Caco-2 (cell line): ENCODE measurements at regions not wholly inside any gene's neighbourhood (a gene's known extent, or its start where the extent isn't known, plus 50 kb on each side); places are given as distances from the start of the nearest gene placed in this dataset.

Source experiments
- BruUV-seq: library from RNA; stranded (reverse); fragments of 400-500 nt; replicated peaks from 2 replicates; lab custom pipeline; 2021; lab: Mats Ljungman, UMichigan
- CTCF ChIA-PET: fragments of 300-600 bp; sonication (Branson Sonifier 250); formaldehyde crosslinking; loops from one replicate; lab custom pipeline; 2022; ENCODE audit warnings: antibody characterized with exemption; lab: Charles Lee
- POLR2A ChIA-PET: fragments of 300-600 bp; sonication (Branson Sonifier 250); formaldehyde crosslinking; loops from one replicate; lab custom pipeline; 2022; ENCODE audit warnings: antibody characterized with exemption; lab: Charles Lee
- DNase-seq, 2 experiments: peaks; one replicate each; pipeline versions ENCODE4 v3.0.0 to v3.0.0-alpha.2; 2020 to 2022
- H3K27me3 ChIP-seq: replicated peaks from 2 replicates; pipeline ENCODE4 v1.6.0; 2011; ENCODE audit warnings: low read length; ENCODE audit not compliant: control insufficient read depth, insufficient read depth
- H3K36me3 ChIP-seq: 2 replicates; pipeline ENCODE4 v1.5.1; 2011; ENCODE audit warnings: low read length; ENCODE audit not compliant: control insufficient read depth, insufficient read depth
- H3K4me1 ChIP-seq: fragments of 250-450 bp; sonication (Bioruptor Pico); 2 replicates; pipeline ENCODE4 v1.5.1; 2020; ENCODE audit warnings: mild to moderate bottlenecking
- H3K4me3 ChIP-seq: 2 replicates; pipeline ENCODE4 v1.5.1; 2011; ENCODE audit warnings: low read depth, mild to moderate bottlenecking, control low read depth, low read length
- H3K9me3 ChIP-seq: fragments of 250-450 bp; sonication (Bioruptor Pico); 2 replicates; pipeline ENCODE4 v1.5.1; 2020; ENCODE audit warnings: mild to moderate bottlenecking, moderate library complexity
- H3K27ac Mint-ChIP-seq: one replicate; pipeline ENCODE4 v1.8.0; 2022; ENCODE audit warnings: mixed read lengths; ENCODE audit not compliant: unreplicated experiment
- H3K27me3 Mint-ChIP-seq: one replicate; pipeline ENCODE4 v1.8.0; 2022; ENCODE audit warnings: mixed read lengths; ENCODE audit not compliant: insufficient read depth, unreplicated experiment
- H3K36me3 Mint-ChIP-seq: one replicate; pipeline ENCODE4 v1.8.0; 2022; ENCODE audit warnings: mild to moderate bottlenecking, mixed read lengths; ENCODE audit not compliant: insufficient read depth, unreplicated experiment
- H3K4me1 Mint-ChIP-seq: one replicate; pipeline ENCODE4 v1.8.0; 2022; ENCODE audit warnings: low read depth, mixed read lengths; ENCODE audit not compliant: unreplicated experiment
- H3K4me3 Mint-ChIP-seq: one replicate; pipeline ENCODE4 v1.8.0; 2022; ENCODE audit warnings: mild to moderate bottlenecking, moderate library complexity, mixed read lengths; ENCODE audit not compliant: unreplicated experiment
- H3K9me3 Mint-ChIP-seq: one replicate; pipeline ENCODE4 v1.8.0; 2022; ENCODE audit warnings: mixed read lengths; ENCODE audit not compliant: unreplicated experiment
- intact Hi-C: fragments of 100-400 bp; cut with micrococcal nuclease; formaldehyde crosslinking; loops from one replicate; pipeline ENCODE4 v1.10.0; 2022; ENCODE audit not compliant: unreplicated experiment
- TF ChIP-seq, protein P1 (sequence below), 2 experiments: fragments of 200-600 bp in 1 of 2; IDR thresholded peaks; 1 replicate in 1 of 2; 2 replicates in 1 of 2; pipeline versions ENCODE4 v1.5.1 to v1.8.0; 2011 to 2022; ENCODE audit warnings: antibody characterized with exemption in 1 of 2, control low read depth in 1 of 2, inconsistent platforms in 1 of 2, low read depth in 1 of 2, low read length in 1 of 2, mild to moderate bottlenecking in 1 of 2, moderate library complexity in 1 of 2; ENCODE audit not compliant: insufficient read depth in 1 of 2, severe bottlenecking in 1 of 2, unreplicated experiment in 1 of 2

DNA sequence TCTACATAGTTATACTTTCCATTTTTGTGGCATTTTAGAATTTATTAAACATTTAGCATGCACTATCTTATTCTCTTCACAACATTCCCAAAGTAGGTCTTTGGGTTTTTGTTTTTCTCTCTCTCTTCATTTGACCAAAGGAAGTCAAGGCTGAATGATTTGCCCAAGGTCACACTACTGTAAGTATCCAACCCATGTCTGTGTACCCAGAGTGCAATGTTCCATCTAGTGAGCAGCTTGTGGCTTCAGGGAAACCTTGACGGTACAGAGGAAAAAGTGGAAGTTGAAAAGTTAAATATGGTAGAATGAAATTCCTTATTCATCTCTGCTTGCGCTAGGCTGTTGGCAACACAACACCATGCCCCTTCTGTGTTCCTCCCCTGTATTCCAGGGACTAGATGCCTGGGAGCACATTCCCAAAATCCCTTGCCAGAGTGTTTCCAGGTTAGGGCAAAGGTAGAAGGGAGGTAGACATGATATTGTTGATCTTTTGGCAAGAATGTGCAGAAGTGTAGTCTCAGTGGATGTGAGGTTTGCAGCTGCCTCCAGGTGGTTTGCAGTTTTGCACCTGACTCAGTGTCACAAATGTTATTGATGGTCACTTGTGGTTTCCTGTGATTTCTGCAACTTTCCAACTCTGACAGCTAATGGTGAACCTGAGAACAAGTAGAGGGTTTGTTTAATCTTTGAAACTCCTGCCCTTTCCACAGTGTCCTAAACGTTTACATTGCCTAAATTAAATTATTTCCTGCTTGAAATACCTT is 196.7 kb downstream of the RMST start:
- H3K27me3 ChIP-seq = no peaks in the 10 kb centered on the region
- no peak overlapping the region for H3K4me3 ChIP-seq
- Mint-ChIP-seq H3K4me1 (no peaks in the 10 kb centered on the region), H3K36me3 (no peaks in the 10 kb centered on the region), H3K27me3 (no peaks in the 10 kb centered on the region), H3K9me3 (peaks cover 13% of the 10 kb centered on the region), H3K4me3 (no peak overlapping the region), H3K27ac (no peak overlapping the region)
- CTCF ChIA-PET = no interaction called here
- H3K36me3 ChIP-seq = no peaks in the 10 kb centered on the region
- intact Hi-C loops = no loop called here
- no peaks in the 10 kb centered on the region for H3K4me1 ChIP-seq
- H3K9me3 ChIP-seq = peaks cover 9% of the 10 kb centered on the region; the same call in 1 of the 2 replicates
- BruUV-seq = no TSS peak
- no peak for DNase-seq
- POLR2A ChIA-PET = no interaction called here
- TF ChIP-seq, protein P1, sequence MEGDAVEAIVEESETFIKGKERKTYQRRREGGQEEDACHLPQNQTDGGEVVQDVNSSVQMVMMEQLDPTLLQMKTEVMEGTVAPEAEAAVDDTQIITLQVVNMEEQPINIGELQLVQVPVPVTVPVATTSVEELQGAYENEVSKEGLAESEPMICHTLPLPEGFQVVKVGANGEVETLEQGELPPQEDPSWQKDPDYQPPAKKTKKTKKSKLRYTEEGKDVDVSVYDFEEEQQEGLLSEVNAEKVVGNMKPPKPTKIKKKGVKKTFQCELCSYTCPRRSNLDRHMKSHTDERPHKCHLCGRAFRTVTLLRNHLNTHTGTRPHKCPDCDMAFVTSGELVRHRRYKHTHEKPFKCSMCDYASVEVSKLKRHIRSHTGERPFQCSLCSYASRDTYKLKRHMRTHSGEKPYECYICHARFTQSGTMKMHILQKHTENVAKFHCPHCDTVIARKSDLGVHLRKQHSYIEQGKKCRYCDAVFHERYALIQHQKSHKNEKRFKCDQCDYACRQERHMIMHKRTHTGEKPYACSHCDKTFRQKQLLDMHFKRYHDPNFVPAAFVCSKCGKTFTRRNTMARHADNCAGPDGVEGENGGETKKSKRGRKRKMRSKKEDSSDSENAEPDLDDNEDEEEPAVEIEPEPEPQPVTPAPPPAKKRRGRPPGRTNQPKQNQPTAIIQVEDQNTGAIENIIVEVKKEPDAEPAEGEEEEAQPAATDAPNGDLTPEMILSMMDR (IDR thresholded peaks at IDR 0.05; ENCODE audit: insufficient read depth in 1 of 2, low read depth in 1 of 2, low read length in 1 of 2, severe bottlenecking in 1 of 2, unreplicated experiment in 1 of 2) = no peak

GRCh38 chr12:97666263-97666662 is 203.7 kb downstream of the RMST start:
- TF ChIP-seq, protein P1 (IDR thresholded peaks at IDR 0.05; ENCODE audit: insufficient read depth in 1 of 2, low read depth in 1 of 2, low read length in 1 of 2, severe bottlenecking in 1 of 2, unreplicated experiment in 1 of 2) = no peak
- H3K4me1 ChIP-seq = no peaks in the 10 kb centered on the region
- Mint-ChIP-seq H3K36me3 (no peaks in the 10 kb centered on the region), H3K27ac (no peak overlapping the region), H3K4me1 (no peaks in the 10 kb centered on the region), H3K4me3 (no peak overlapping the region), H3K9me3 (peaks cover 13% of the 10 kb centered on the region), H3K27me3 (no peaks in the 10 kb centered on the region)
- ChIA-PET POLR2A (no interaction called here), CTCF (no interaction called here)
- H3K4me3 ChIP-seq = no peak overlapping the region
- intact Hi-C loops = no loop called here
- 0 out of 2 replicates have a peak, but pooled peaks cover 1% of the 10 kb centered on the region for H3K9me3 ChIP-seq
- H3K36me3 ChIP-seq = no peaks in the 10 kb centered on the region
- H3K27me3 ChIP-seq = no peaks in the 10 kb centered on the region
- BruUV-seq = no TSS peak
- no peak for DNase-seq

- Mint-ChIP-seq H3K36me3 (no peaks in the 10 kb centered on the region), H3K4me3 (no peak overlapping the region), H3K27me3 (no peaks in the 10 kb centered on the region), H3K4me1 (no peaks in the 10 kb centered on the region), H3K27ac (no peak overlapping the region), H3K9me3 (peaks cover 26% of the 10 kb centered on the region)
- intact Hi-C loops = no loop called here
- no peaks in the 10 kb centered on the region for H3K4me1 ChIP-seq
- POLR2A ChIA-PET = no interaction called here
- H3K9me3 ChIP-seq = no peaks in the 10 kb centered on the region
- DNase-seq = no peak
- no peaks in the 10 kb centered on the region for H3K36me3 ChIP-seq
- CTCF ChIA-PET = no interaction called here
- no TSS peak for BruUV-seq
- H3K4me3 ChIP-seq = no peak overlapping the region
- TF ChIP-seq, protein P1 (IDR thresholded peaks at IDR 0.05; ENCODE audit: insufficient read depth in 1 of 2, low read depth in 1 of 2, low read length in 1 of 2, severe bottlenecking in 1 of 2, unreplicated experiment in 1 of 2) = no peak
- no peaks in the 10 kb centered on the region for H3K27me3 ChIP-seq
Observed at GRCh38 chr12:97672870-97673269, 210.3 kb downstream of the RMST start.
